IMR-90 (cell line): ENCODE measurements at regions not wholly inside any gene's neighbourhood (a gene's known extent, or its start where the extent isn't known, plus 50 kb on each side); places are given as distances from the start of the nearest gene placed in this dataset.

Experiments used
- BHLHE40 ChIP-seq: fragments of 150-350 bp; IDR thresholded peaks from 2 replicates; pipeline ENCODE4 v1.6.1; 2016; ENCODE audit warnings: mild to moderate bottlenecking, low read depth, low read length
- CEBPB ChIP-seq: IDR thresholded peaks from 2 replicates; pipeline ENCODE4 v1.6.1; 2012; ENCODE audit warnings: low read depth, low read length, improper control_type of control experiment
- FOS ChIP-seq: fragments of 150-350 bp; IDR thresholded peaks from 2 replicates; pipeline ENCODE4 v1.6.1; 2016; ENCODE audit warnings: low read depth, low read length
- MXI1 ChIP-seq: IDR thresholded peaks from 2 replicates; pipeline ENCODE4 v1.6.1; 2012; ENCODE audit warnings: low read depth, mild to moderate bottlenecking, low read length, moderate library complexity, borderline replicate concordance
- POLR2A ChIP-seq: IDR thresholded peaks from 2 replicates; pipeline ENCODE4 v1.6.1; 2012; ENCODE audit warnings: mild to moderate bottlenecking, low read depth, low read length
- RFX5 ChIP-seq: IDR thresholded peaks from 2 replicates; pipeline ENCODE4 v1.8.0; 2012; ENCODE audit warnings: low read depth, mild to moderate bottlenecking, low read length, moderate library complexity
- SMC3 ChIP-seq: fragments of 150-350 bp; IDR thresholded peaks from 2 replicates; pipeline ENCODE4 v1.6.1; 2016; ENCODE audit warnings: low read depth, mild to moderate bottlenecking, antibody characterized with exemption, low read length, moderate library complexity
- TF ChIP-seq, protein P1 (sequence below): conservative IDR thresholded peaks from 2 replicates; pipeline ENCODE4 v1.5.1; 2012; ENCODE audit warnings: mild to moderate bottlenecking, low read depth, low read length, improper control_type of control experiment
- TF ChIP-seq, protein P2 (sequence below): fragments of 150-350 bp; IDR thresholded peaks from 2 replicates; pipeline ENCODE4 v1.6.1; 2017; ENCODE audit warnings: mild to moderate bottlenecking, antibody characterized with exemption, low read length, low read depth

DNA sequence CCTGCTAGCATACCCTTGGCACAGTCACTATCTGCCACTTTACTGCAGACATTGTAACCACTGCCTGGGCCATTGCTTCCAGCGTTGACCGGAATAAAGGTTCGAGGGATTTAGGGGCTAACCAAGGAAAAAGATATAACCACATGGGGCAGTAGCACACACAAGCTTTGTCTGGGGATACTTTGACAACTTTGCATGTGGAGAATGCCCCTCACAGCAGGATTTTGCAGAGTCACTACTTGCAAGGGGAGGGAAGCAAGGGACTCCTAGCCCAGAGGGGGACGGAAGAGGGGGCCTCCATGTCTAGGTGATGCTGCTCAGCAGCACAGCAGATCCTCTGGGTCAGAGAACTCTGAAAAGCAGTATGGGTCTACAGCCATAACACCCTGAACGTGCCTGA, 138.7 kb downstream of the SPP2 start:
- no peak for TF ChIP-seq POLR2A
- TF ChIP-seq, protein P1, sequence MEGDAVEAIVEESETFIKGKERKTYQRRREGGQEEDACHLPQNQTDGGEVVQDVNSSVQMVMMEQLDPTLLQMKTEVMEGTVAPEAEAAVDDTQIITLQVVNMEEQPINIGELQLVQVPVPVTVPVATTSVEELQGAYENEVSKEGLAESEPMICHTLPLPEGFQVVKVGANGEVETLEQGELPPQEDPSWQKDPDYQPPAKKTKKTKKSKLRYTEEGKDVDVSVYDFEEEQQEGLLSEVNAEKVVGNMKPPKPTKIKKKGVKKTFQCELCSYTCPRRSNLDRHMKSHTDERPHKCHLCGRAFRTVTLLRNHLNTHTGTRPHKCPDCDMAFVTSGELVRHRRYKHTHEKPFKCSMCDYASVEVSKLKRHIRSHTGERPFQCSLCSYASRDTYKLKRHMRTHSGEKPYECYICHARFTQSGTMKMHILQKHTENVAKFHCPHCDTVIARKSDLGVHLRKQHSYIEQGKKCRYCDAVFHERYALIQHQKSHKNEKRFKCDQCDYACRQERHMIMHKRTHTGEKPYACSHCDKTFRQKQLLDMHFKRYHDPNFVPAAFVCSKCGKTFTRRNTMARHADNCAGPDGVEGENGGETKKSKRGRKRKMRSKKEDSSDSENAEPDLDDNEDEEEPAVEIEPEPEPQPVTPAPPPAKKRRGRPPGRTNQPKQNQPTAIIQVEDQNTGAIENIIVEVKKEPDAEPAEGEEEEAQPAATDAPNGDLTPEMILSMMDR = no peak
- no peak for TF ChIP-seq SMC3
- TF ChIP-seq CEBPB = no peak
- no peak for TF ChIP-seq MXI1
- no peak for TF ChIP-seq BHLHE40
- no peak for TF ChIP-seq RFX5
- TF ChIP-seq, protein P2, sequence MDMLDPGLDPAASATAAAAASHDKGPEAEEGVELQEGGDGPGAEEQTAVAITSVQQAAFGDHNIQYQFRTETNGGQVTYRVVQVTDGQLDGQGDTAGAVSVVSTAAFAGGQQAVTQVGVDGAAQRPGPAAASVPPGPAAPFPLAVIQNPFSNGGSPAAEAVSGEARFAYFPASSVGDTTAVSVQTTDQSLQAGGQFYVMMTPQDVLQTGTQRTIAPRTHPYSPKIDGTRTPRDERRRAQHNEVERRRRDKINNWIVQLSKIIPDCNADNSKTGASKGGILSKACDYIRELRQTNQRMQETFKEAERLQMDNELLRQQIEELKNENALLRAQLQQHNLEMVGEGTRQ = no peak
- TF ChIP-seq FOS = no peak
